HCT116 (cell line): ENCODE measurements at regions not wholly inside any gene's neighbourhood (a gene's known extent, or its start where the extent isn't known, plus 50 kb on each side); places are given as distances from the start of the nearest gene placed in this dataset.
A peak's percentile ranks its signal among the peaks of the same experiment; 100 is the strongest.

Source experiments
- CEBPB ChIP-seq: IDR thresholded peaks from 2 replicates; pipeline ENCODE4 v1.6.1; 2012; ENCODE audit warnings: low read depth
- EZH2 ChIP-seq: fragments of 200-600 bp; sonication (generic); IDR thresholded peaks from 2 replicates; pipeline ENCODE4 v1.6.1; 2017; ENCODE audit warnings: antibody characterized with exemption, mixed run types
- EZH2phosphoT487 ChIP-seq: fragments of 200-600 bp; IDR thresholded peaks from 2 replicates; pipeline ENCODE4 v1.6.1; 2018; ENCODE audit warnings: antibody characterized with exemption, borderline replicate concordance
- MAX ChIP-seq: IDR thresholded peaks from 2 replicates; pipeline ENCODE4 v1.6.1; 2012
- POLR2A ChIP-seq: IDR thresholded peaks from 2 replicates; pipeline ENCODE4 v1.7.0; 2011; ENCODE audit warnings: borderline replicate concordance; ENCODE audit not compliant: insufficient read depth, insufficient read length; ENCODE audit errors: extremely low read depth
- POLR2AphosphoS5 ChIP-seq: IDR thresholded peaks from 2 replicates; pipeline ENCODE4 v1.6.1; 2011; ENCODE audit warnings: mild to moderate bottlenecking, low read depth, low read length, moderate library complexity
- REST ChIP-seq: IDR thresholded peaks from 2 replicates; pipeline ENCODE4 v1.6.1; 2012; ENCODE audit warnings: low read depth
- SIN3A ChIP-seq: IDR thresholded peaks from 2 replicates; pipeline ENCODE4 v1.6.1; 2012; ENCODE audit warnings: low read depth
- YY1 ChIP-seq: IDR thresholded peaks from 2 replicates; pipeline ENCODE4 v1.6.1; 2011; ENCODE audit warnings: low read length, low read depth, moderate library complexity, mild to moderate bottlenecking; ENCODE audit not compliant: insufficient replicate concordance; ENCODE audit errors: extremely low read depth
- ZFX ChIP-seq: fragments of 450-650 bp; IDR thresholded peaks from 2 replicates; pipeline ENCODE4 v1.6.1; 2017
- TF ChIP-seq, protein P1 (sequence below), 3 experiments: fragments of 200-600 bp in 1 of 3; sonication (generic) in 1 of 3; IDR thresholded peaks in 2 of 3; conservative IDR thresholded peaks in 1 of 3; 2 replicates each; pipeline ENCODE4 v1.5.1; 2012 to 2017; ENCODE audit warnings: low read depth in 2 of 3, low read length in 2 of 3, antibody characterized with exemption in 1 of 3, borderline replicate concordance in 1 of 3, control low read depth in 1 of 3, mild to moderate bottlenecking in 1 of 3, mixed read lengths in 1 of 3, mixed run types in 1 of 3, moderate library complexity in 1 of 3; ENCODE audit not compliant: insufficient read depth in 1 of 3
- TF ChIP-seq, protein P2 (sequence below): IDR thresholded peaks from 2 replicates; pipeline ENCODE4 v1.6.1; 2011; ENCODE audit warnings: mild to moderate bottlenecking, low read length, moderate library complexity; ENCODE audit not compliant: insufficient replicate concordance; ENCODE audit errors: extremely low read depth

GRCh38 chr11:45446434-45446833, 160.3 kb upstream of the SYT13 start:
- TF ChIP-seq, protein P1, sequence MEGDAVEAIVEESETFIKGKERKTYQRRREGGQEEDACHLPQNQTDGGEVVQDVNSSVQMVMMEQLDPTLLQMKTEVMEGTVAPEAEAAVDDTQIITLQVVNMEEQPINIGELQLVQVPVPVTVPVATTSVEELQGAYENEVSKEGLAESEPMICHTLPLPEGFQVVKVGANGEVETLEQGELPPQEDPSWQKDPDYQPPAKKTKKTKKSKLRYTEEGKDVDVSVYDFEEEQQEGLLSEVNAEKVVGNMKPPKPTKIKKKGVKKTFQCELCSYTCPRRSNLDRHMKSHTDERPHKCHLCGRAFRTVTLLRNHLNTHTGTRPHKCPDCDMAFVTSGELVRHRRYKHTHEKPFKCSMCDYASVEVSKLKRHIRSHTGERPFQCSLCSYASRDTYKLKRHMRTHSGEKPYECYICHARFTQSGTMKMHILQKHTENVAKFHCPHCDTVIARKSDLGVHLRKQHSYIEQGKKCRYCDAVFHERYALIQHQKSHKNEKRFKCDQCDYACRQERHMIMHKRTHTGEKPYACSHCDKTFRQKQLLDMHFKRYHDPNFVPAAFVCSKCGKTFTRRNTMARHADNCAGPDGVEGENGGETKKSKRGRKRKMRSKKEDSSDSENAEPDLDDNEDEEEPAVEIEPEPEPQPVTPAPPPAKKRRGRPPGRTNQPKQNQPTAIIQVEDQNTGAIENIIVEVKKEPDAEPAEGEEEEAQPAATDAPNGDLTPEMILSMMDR (IDR thresholded peaks at IDR 0.05 in 2 of 3, conservative IDR thresholded peaks at IDR 0.05 in 1 of 3; ENCODE audit: borderline replicate concordance in 1 of 3, insufficient read depth in 1 of 3, low read depth in 2 of 3, low read length in 2 of 3): no peak
- TF ChIP-seq REST (no peak), POLR2A (no peak), ZFX (no peak), EZH2 (0 out of 2 replicates have a peak, but pooled peaks have one; percentile 82), YY1 (no peak), MAX (no peak), POLR2AphosphoS5 (no peak), CEBPB (no peak), SIN3A (no peak), EZH2phosphoT487 (no peak)
- TF ChIP-seq, protein P2, sequence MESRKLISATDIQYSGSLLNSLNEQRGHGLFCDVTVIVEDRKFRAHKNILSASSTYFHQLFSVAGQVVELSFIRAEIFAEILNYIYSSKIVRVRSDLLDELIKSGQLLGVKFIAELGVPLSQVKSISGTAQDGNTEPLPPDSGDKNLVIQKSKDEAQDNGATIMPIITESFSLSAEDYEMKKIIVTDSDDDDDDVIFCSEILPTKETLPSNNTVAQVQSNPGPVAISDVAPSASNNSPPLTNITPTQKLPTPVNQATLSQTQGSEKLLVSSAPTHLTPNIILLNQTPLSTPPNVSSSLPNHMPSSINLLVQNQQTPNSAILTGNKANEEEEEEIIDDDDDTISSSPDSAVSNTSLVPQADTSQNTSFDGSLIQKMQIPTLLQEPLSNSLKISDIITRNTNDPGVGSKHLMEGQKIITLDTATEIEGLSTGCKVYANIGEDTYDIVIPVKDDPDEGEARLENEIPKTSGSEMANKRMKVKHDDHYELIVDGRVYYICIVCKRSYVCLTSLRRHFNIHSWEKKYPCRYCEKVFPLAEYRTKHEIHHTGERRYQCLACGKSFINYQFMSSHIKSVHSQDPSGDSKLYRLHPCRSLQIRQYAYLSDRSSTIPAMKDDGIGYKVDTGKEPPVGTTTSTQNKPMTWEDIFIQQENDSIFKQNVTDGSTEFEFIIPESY: no peak
